HG02798 (cell line): ENCODE measurements at regions not wholly inside any gene's neighbourhood (a gene's known extent, or its start where the extent isn't known, plus 50 kb on each side); places are given as distances from the start of the nearest gene placed in this dataset.

Experiments used
- ATAC-seq: cut with Tn5 transposase; IDR thresholded peaks from one replicate; pipeline ENCODE4 v1.9.1; 2021; ENCODE audit warnings: mild to moderate bottlenecking; ENCODE audit not compliant: unreplicated experiment, poor library complexity

DNA sequence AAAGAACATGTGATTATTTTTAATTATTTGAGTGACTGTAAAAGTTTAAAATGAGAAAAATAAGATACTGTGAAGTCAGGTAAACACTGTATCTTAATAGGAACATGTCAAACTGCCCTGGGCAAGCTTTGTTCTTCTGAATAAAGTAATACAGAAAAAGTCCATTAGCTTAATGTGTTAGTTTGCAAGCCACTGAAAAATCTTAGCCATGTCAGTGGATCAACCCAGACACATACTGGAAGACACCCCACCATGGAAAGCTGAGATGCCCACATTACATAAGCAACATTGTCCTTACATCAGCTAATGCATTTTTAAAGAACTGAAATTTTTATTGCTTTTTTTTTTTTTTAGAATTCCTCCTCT lies 155.2 kb downstream of the BBOX1 start:
- ATAC-seq: no peak

DNA sequence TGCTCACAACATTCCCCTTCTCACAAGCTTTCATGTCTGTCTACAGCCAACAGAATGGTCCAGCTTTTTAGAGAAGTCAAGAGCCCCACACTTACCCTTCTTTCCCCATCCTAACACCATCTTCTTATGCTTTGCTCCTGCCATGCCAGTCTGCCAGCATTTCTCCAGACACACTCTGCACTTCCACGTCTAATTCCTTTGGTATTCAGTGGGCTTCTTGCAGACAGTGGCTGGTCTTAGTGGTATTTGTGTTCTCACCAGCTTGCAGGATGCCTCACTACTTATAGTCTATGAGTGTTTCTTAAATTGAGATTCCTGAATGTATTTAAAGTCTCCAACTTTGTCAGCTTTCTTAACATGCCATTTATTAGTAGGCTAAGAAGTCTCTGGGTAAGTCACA lies 154.4 kb downstream of the BBOX1 start:
- ATAC-seq: no peak

DNA sequence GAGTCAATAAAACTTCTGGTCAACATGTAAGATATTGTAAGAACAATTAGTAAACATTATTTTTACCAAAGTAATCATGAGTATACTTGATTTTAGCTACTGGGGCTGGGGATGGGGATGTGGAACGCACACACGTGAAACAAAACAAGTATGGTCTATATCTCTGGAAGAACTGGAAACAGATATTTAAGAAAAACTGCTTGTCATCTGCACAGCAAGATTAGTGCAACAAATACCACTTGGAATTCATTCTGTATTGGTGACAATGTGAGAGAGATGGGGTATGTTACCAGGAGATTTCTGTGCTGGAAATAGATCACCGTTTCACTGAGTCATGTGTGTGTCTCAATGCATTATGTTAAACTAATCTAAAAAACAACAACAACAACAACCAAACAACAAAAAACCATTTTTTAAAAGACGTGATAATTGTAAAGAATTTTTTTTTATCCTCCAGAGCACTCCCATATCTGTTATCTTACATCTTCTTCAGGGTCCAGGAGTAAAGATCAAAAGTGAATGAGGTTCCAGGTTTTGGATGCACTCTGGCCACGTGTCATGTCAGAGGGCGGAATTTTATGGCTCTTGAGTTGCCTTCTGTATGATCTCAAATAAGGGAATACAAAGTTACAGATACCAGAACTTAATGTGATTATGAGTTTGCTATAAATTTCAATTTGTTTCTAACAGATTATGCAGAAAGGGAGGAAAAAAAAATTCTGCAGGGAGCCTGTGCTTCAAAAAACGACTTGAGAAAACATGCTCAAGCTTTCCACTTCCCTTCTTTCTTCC lies 153.0 kb downstream of the BBOX1 start:
- no peak for ATAC-seq

DNA sequence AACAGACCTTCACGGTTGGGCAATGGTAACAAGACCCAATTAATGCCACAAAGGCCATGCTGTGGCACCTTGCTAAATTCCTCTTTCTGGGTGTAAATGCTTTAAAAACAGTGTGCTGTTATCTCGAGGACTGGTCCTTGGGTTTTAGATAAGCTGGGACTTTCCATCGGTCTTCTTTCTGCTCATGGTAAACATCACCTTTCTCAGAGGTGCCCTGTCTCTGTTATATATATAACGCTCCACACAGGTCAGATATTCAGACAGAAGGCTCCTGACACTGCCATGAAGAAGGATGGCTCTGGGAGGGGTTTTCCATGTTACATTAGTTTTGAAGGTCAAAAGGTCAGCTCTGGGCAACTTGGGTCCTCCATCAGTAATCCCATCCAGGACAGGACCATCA lies 151.6 kb downstream of the BBOX1 start:
- no peak for ATAC-seq

DNA sequence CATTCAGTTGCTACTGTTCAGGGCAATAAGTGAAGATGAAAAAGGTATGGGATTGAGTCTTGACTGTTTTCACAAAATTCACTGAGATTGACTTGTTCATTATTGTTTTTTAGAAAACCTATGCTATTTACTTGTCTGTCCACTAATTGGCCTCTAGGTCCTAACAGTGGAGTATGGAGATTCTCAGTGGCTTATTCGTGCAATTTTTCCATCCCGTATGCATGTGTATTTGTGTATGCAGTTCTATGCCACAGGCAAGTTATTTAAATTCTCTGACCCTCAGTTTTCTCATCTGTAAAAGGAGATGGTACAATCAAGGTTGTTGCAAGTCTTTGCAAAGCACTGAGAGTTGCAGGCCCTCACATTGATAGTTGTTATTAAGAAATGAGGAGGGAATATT lies 151.0 kb downstream of the BBOX1 start:
- ATAC-seq: no peak

DNA sequence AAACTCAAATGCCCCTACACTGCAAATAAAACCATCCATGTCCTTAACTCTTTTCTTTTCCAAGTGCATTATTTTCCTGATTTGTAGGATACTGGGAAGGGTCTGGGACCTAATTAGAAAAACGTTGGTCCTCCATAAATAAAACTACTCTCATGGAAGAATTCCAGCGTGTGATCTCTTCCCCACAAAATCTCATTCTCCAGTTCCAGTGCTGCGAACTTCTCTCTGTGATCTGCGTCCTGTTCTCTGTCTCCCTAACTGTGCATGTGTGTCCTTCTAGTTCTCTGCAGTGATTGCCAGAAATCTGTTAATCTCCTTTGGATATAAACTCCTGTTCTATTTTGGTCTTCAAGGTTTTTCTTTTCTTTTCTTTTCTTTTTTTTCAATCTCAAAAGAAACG lies 148.1 kb downstream of the BBOX1 start:
- no peak for ATAC-seq

DNA sequence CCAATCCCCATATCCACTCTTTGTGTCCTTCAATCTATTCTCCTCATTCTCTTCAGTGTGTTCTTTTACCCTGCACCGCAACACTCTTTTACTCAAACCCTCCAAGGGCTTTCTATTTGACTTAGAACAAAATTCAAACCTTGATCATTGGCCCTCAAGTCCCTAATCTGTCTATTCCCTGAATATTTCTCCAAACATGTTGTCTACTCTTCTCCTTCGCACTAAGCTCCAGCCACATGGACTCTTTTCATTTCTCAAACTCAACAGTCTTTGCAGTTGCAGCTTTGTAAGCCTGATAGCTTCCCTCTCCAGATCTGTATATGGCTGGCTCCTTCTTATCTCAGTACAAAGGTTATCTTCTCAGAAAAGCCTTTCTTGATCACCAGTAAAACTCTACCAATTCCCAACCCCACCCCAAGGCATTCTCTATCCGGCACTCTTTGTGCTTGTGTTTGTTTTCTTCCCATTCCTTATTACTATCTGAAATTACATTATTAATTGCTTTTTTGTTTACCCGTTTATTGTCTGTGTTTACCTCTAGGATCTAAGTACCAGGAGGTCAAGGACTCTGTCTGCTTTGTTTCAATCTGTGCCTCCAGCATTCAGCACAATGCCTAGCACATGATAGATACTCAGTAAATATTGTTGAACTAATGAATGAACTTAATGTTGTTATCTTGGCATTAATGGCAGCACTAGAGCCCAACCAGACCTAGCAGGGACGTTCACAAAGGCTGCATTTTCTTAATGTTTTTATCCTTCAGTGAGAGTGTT lies 147.4 kb downstream of the BBOX1 start:
- no peak for ATAC-seq

DNA sequence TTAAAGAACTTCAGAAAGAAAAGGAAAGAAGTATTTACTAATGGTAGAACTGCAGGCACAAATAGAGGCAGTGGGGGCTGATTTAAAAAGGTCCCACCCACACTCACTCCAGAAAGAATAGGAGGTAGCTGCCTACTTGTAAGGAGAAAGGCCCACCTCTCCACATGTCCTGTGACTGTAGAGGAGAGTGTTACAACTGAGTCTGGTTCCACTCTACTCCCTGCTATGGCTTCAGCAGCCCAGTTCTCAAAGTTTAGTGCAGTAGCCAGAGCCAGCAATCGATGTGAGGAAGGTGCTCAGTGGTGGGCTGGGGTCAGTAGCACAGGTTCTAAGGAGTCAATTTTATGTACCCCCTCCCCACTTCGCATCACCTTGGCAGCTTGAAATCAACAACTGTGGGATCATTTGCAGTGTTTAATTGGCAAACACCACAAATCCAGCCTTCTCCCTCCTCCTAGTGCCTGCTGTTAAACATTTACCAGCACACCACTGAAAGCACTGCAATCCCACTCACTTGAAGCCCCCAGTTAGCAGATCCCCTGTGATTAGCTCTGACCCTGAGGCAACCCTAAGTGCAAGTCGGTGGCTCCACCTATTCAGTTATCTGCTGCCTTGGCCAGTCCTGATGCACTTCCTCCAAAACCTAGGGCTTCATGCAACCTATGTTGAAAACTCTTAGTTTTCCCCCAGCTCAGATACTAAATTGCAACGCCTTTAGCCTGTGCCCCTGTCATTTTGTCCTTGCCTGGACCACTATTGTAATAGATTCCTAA lies 146.6 kb downstream of the BBOX1 start:
- ATAC-seq: no peak

DNA sequence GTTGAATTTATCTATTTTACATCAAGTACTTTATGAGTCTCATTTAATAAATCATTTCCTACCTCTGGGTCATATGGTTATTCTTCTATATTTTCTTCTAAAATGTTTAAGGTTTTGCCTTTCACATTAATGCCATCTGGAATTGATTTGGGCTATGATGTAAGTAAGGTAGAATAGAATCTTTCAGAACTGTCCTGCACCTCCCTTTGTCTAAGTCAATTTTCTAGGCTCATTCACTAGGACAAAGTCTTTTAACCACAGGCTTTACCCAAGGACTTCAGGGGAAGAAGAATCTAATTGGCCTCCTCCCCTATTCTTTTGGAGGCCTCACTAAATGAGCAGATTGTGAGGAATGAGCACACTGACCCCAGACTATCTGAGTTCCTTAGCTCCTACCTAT lies 146.0 kb downstream of the BBOX1 start:
- ATAC-seq: no peak

DNA sequence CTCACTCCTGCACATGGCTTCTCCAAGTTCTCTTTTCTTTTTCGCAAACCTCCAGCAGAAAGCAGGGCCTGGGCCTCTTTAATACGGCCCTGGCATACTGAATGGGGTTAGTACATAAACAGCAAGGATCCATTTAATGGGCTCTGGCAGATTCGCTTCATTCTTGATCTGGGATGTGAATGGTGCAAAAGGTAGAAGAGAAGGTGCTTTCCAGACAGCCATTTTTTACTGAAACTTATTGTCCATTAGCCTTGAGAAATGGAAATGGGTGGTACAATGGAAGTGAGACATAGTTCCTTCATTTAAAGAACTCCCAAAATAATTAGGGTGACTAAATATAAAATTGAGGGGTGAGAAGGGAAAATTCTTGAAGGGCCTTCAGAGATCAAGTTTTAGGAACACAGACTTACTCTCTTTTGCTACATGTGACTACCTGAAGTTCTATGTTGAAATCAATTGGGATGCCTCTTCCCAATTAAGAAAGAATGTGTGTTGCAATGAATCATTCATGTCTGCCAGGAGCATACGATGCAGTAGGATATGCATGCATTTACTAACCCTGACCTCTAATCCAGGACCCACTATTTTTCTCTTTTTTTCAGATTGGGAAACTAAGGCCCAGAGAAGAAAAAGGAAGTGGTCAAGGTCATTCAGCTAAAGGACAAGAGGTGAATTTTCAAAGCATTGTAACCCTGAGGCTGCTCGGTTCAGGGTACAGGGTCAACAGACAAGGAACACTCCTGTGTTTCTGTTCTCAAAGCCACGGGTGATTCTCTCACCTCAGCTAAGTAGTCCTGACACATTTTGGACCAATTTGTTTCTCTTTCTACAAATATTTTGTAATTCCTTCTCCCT lies 144.1 kb downstream of the BBOX1 start:
- peak; percentile 16 for ATAC-seq

DNA sequence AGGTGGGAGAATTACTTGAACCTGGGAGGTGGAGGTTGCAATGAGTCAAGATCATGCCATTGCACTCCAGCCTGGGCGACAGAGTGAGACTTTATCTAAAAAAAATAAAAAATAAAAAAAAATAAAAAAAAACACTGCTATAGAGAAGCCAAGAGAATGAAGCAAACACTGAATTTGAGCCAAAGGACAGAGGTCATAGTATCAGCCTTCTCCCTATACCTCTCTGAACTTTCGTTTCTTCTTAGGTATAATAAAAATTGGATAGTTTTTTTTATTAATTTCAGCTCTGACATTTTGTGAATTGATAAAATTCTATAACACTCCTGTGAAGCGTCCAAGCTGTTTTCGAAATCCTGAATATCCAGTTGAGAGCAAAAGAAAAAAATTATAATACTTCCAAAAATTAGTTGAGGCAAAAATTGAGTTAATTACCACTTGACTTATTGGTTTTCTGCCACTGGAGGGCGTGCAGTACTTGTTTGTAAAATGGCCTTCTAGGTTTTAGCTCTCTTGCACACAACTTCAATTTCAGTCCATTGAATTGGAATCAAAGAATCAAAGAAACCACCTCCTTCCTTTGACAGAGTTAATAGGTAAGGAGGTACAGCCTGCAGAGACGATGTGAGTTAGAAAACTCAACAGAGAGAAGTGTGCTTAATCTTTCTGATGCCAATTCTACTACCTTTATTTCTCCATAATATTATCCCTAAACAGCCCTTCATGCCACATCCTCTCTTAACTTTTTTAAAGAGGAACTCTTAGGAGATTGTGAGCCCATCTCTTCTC lies 143.2 kb downstream of the BBOX1 start:
- peak; percentile 65 for ATAC-seq

DNA sequence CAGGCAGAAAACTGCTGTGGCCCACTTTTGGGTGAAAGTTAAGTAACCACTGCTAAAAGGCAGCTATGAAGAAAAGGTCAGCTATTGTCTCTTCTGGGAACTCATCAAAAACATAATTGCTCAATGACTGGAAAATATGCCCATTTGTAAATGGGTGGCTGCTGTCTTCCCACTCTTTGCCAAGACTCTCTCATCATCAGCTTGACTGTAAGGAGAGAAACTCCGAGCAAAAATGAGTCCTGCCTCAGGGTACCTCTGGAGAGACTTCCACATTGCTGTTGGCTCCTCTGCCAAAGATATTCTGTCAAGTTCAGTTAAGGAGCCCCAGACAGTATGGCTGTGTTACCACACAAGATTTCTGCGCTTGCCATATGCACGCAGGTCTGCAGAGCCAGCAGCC lies 138.7 kb downstream of the BBOX1 start:
- ATAC-seq: no peak

DNA sequence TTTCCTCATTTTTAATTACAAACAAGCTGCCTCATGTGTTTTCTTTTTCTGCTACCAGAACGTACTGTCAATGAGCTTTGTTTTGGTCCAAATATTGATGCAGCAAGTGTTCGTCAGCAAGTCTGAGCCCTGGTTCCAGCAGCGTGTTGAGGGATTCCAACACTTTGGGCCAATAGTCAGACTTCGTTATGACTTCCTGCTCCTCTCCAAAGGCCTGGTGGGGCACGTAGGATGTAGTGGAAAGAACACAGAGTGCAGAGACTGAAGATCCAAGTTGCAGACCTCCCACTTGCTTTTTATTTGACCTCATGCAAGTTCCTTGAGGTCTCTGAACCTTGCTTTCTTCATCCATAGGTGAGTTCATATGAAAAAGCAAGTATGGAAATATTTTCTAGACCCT lies 138.2 kb downstream of the BBOX1 start:
- ATAC-seq: no peak
